HepG2 (cell line): ENCODE measurements at regions not wholly inside any gene's neighbourhood (a gene's known extent, or its start where the extent isn't known, plus 50 kb on each side); places are given as distances from the start of the nearest gene placed in this dataset.
"Not testable (repeated sequence)": the region's sequence is repeated elsewhere in the genome, so short reads cannot be mapped to it uniquely, and the experiment has no call there.

Source experiments
- ATAC-seq: fragments of 200-7000 bp; cut with Tn5 transposase; 3 replicates; pipeline ENCODE4 v1.9.1; 2020; ENCODE audit warnings: mild to moderate bottlenecking, moderate library complexity
- BruUV-seq: library from RNA; stranded (reverse); fragments of 400-500 nt; replicated peaks from 2 replicates; lab custom pipeline; 2021; lab: Mats Ljungman, UMichigan
- CTCF ChIA-PET: fragments of 300-600 bp; formaldehyde crosslinking; extraction: SDS; loops from one replicate; lab custom pipeline; 2021; ENCODE audit warnings: low total read pairs, inconsistent platforms, low intra/inter-chr PET ratio; lab: Yijun Ruan, JAX
- POLR2A ChIA-PET: fragments of 350-600 bp; sonication (Branson Sonifier 250); formaldehyde crosslinking; loops from one replicate; lab custom pipeline; 2020; ENCODE audit warnings: antibody characterized with exemption, inconsistent platforms; lab: Yijun Ruan, JAX
- DNase-seq: peaks from one replicate; pipeline ENCODE4 v3.0.0-alpha.2; 2015; ENCODE audit warnings: low spot score
- FAIRE-seq: peaks from 3 replicates; lab custom pipeline; 2011; peaks lifted over from hg19 to GRCh38; lab: Jason Lieb, UNC
- H2AFZ ChIP-seq: one replicate; pipeline ENCODE4 v1.6.1; 2011; ENCODE audit warnings: low read length, inconsistent platforms
- H3K27ac ChIP-seq: fragments of 300-600 bp; 3 replicates; pipeline ENCODE4 v1.8.0; 2011; ENCODE audit warnings: mixed run types, mild to moderate bottlenecking, mixed read lengths, low read length, inconsistent platforms; ENCODE audit not compliant: insufficient read depth; ENCODE audit errors: extremely low read length
- H3K27me3 ChIP-seq, 2 experiments: fragments of 200-600 bp in 1 of 2; 2 replicates in 1 of 2; 3 replicates in 1 of 2; pipeline versions ENCODE4 v1.6.0 to v1.8.0; 2011; ENCODE audit warnings: low read length in 2 of 2, mild to moderate bottlenecking in 2 of 2, moderate library complexity in 2 of 2, inconsistent platforms in 1 of 2; ENCODE audit not compliant: insufficient read depth in 2 of 2, control insufficient read depth in 1 of 2
- H3K36me3 ChIP-seq, 2 experiments: fragments of 200-600 bp in 1 of 2; replicated peaks in 1 of 2; 2 replicates in 1 of 2; 3 replicates in 1 of 2; pipeline versions ENCODE4 v1.5.1 to v1.8.0; 2011; ENCODE audit warnings: low read length in 2 of 2, inconsistent platforms in 1 of 2; ENCODE audit not compliant: insufficient read depth in 2 of 2, control insufficient read depth in 1 of 2
- H3K4me1 ChIP-seq: 2 replicates; pipeline ENCODE4 v1.5.1; 2012; ENCODE audit warnings: low read length, inconsistent platforms; ENCODE audit not compliant: insufficient read depth
- H3K4me2 ChIP-seq: 2 replicates; pipeline ENCODE4 v1.6.0; 2011; ENCODE audit warnings: low read depth, low read length, inconsistent platforms
- H3K4me3 ChIP-seq, 3 experiments: fragments of 200-600 bp in 1 of 3; sonication (generic), shearing (Covaris generic) in 1 of 3; replicated peaks in 1 of 3; 2 replicates each; pipeline ENCODE4 v1.5.1; 2011 to 2016; ENCODE audit warnings: low read length in 3 of 3, inconsistent platforms in 2 of 3, low read depth in 2 of 3, mild to moderate bottlenecking in 2 of 3, control low read depth in 1 of 3, mixed read lengths in 1 of 3; ENCODE audit not compliant: insufficient read depth in 1 of 3
- H3K79me2 ChIP-seq: one replicate; pipeline ENCODE4 v1.6.1; 2011; ENCODE audit warnings: low read length, inconsistent platforms; ENCODE audit not compliant: insufficient read depth
- H3K9ac ChIP-seq: 2 replicates; pipeline ENCODE4 v1.6.0; 2011; ENCODE audit warnings: mild to moderate bottlenecking, low read depth, low read length, inconsistent platforms; ENCODE audit not compliant: insufficient read depth
- H3K9me3 ChIP-seq: 2 replicates; pipeline ENCODE4 v1.5.1; 2012; ENCODE audit warnings: mild to moderate bottlenecking, low read length
- H4K20me1 ChIP-seq: 2 replicates; pipeline ENCODE4 v1.6.0; 2011; ENCODE audit warnings: inconsistent platforms, mild to moderate bottlenecking, low read length, moderate library complexity; ENCODE audit not compliant: insufficient read depth
- CCAR2 ChIP-seq: fragments of 200-400 bp; formaldehyde crosslinking; optimal IDR thresholded peaks from 2 replicates; pipeline ENCODE3; 2018; ENCODE audit warnings: low read depth, mild to moderate bottlenecking, low read length, moderate library complexity
- HDAC1 ChIP-seq: sonication (generic); formaldehyde crosslinking; IDR thresholded peaks from 2 replicates; pipeline ENCODE4 v1.5.1; 2020; ENCODE audit warnings: mild to moderate bottlenecking, missing genetic modification reagents
- SMC3 ChIP-seq: IDR thresholded peaks from 2 replicates; pipeline ENCODE4 v1.6.1; 2011; ENCODE audit warnings: low read length, improper control_type of control experiment
- TMF1 ChIP-seq: sonication (generic); formaldehyde crosslinking; IDR thresholded peaks from 2 replicates; pipeline ENCODE4 v1.8.1; 2022; ENCODE audit warnings: low read depth, missing genetic modification reagents
- ZFP1 ChIP-seq: IDR thresholded peaks from 2 replicates; pipeline ENCODE4 v1.6.1; 2016
- WGBS: methylation state at CpG from one replicate; pipeline ENCODE4 v1.1.6; 2017; ENCODE audit warnings: low lambda C conversion rate; 5-methylcytosine and 5-hydroxymethylcytosine counted together
- in situ Hi-C: cut with HindIII; loops from 2 replicates; pipeline ENCODE4 v1.10.0; 2017; ENCODE audit warnings: low pct_unique_long_range_greater_than_20kb; ENCODE audit not compliant: extremely low pct_ligation_motif_present
- intact Hi-C: fragments of 100-400 bp; cut with micrococcal nuclease; formaldehyde crosslinking; loops from one replicate; pipeline ENCODE4 v1.10.0; 2022; ENCODE audit not compliant: unreplicated experiment
- TF ChIP-seq, protein P1 (sequence below): fragments of 450-650 bp; IDR thresholded peaks from 2 replicates; pipeline ENCODE4 v1.6.1; 2017
- TF ChIP-seq, protein P2 (sequence below): sonication (generic); formaldehyde crosslinking; IDR thresholded peaks from 2 replicates; pipeline ENCODE4 v1.5.0; 2020; ENCODE audit warnings: mild to moderate bottlenecking, missing genetic modification reagents, moderate library complexity

DNA sequence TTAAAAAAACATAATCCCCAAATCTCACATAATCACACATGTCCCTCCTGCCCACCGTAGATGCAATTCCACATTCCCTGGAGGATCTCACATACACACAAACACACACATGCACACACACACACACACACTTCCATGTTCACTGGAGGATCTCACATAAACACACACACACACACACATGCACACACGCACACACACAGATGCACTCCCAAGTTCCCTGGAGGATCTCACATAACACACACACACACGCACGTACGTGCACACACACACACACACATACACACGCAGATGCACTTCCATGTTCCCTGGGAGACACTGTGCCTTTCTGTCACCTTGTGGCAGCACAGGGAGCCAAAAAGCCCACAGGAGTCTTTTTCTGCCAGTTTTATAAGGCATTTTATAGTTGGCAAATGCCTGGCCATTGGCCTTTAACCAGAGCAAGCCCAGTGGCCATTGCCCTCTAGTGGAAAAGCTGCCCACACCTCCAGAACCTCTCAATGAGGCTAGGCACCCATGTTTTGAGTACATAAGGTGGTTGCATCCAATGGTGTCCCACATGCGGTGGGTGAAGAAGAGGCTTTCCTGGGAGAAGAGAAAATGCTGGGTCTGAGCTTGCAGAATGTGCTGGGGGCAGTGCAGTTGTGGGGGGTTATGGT is 115.4 kb upstream of the ACBD5 start:
- H3K4me2 ChIP-seq, result no peak overlapping the region
- no peak overlapping the region for H2AFZ ChIP-seq
- no peak for DNase-seq
- TF ChIP-seq TMF1 (CRISPR knock-in tag) (no peak), SMC3 (peak; percentile 13; the same call in 1 of the 2 replicates), HDAC1 (no peak), ZFP1 (CRISPR knock-in tag) (no peak), CCAR2 (no peak)
- TF ChIP-seq, protein P1, sequence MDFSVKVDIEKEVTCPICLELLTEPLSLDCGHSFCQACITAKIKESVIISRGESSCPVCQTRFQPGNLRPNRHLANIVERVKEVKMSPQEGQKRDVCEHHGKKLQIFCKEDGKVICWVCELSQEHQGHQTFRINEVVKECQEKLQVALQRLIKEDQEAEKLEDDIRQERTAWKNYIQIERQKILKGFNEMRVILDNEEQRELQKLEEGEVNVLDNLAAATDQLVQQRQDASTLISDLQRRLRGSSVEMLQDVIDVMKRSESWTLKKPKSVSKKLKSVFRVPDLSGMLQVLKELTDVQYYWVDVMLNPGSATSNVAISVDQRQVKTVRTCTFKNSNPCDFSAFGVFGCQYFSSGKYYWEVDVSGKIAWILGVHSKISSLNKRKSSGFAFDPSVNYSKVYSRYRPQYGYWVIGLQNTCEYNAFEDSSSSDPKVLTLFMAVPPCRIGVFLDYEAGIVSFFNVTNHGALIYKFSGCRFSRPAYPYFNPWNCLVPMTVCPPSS, result 0 out of 2 replicates have a peak, but pooled peaks have one; percentile 32
- TF ChIP-seq, protein P2, sequence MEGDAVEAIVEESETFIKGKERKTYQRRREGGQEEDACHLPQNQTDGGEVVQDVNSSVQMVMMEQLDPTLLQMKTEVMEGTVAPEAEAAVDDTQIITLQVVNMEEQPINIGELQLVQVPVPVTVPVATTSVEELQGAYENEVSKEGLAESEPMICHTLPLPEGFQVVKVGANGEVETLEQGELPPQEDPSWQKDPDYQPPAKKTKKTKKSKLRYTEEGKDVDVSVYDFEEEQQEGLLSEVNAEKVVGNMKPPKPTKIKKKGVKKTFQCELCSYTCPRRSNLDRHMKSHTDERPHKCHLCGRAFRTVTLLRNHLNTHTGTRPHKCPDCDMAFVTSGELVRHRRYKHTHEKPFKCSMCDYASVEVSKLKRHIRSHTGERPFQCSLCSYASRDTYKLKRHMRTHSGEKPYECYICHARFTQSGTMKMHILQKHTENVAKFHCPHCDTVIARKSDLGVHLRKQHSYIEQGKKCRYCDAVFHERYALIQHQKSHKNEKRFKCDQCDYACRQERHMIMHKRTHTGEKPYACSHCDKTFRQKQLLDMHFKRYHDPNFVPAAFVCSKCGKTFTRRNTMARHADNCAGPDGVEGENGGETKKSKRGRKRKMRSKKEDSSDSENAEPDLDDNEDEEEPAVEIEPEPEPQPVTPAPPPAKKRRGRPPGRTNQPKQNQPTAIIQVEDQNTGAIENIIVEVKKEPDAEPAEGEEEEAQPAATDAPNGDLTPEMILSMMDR (CRISPR knock-in tag), result peak; percentile 26
- CTCF ChIA-PET, result no interaction called here
- no peak overlapping the region for H3K9ac ChIP-seq
- no peaks in the 10 kb centered on the region for H3K79me2 ChIP-seq
- no peak overlapping the region for H3K27ac ChIP-seq
- intact Hi-C loops (no loop called here), in situ Hi-C loops (loop anchor here (5.0 to 25.0 kb wide), 3 partner anchors 131 to 1019 kb away; no protein-coding TSS in a partner anchor)
- H3K36me3 ChIP-seq, result no peaks in the 10 kb centered on the region
- H3K4me1 ChIP-seq, result no peaks in the 10 kb centered on the region
- peak; percentile 58 for ATAC-seq
- FAIRE-seq, result no peak
- POLR2A ChIA-PET, result no interaction called here
- H3K9me3 ChIP-seq, result no peaks in the 10 kb centered on the region
- WGBS, result 61% methylated on average over 7 of the region's 7 CpGs
- no TSS peak for BruUV-seq
- H4K20me1 ChIP-seq, result no peaks in the 10 kb centered on the region
- no peak overlapping the region for H3K4me3 ChIP-seq
- H3K27me3 ChIP-seq, result no peaks in the 10 kb centered on the region; a peak in 1 of 5 replicates

DNA sequence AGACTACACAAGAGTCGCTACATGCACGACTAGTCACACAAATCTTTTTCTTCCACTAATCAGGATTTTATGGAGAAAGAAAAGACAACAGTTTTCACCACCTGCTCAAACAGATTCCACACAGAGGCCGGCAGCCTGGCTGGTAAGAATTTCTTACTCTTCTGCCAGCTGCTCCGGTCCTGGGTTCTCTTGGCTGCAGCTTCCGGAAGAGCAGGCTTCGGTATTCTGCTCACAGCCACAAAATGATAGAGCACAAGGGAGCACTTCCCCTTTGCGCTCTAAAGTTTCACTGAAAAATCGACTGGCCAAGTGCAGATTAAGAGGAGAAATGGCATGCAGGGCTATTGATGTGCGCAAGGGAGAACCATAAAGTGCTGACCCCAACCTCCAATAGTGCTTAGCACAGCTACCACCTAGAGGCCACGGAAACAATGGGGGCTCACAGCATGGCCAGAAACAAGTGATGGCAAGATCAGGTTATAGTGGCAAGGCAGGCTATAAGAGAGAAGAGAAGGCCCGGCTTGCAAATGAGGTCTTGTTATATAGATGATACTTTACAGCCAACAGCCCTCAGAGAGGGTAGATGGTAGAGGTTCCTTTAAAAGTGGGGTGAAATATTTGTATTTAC is 114.2 kb upstream of the ACBD5 start:
- H3K27me3 ChIP-seq, intact Hi-C loops, H3K27ac ChIP-seq, H3K9me3 ChIP-seq, DNase-seq, CTCF ChIA-PET, H3K36me3 ChIP-seq, H3K4me3 ChIP-seq, H3K9ac ChIP-seq, H3K79me2 ChIP-seq, H4K20me1 ChIP-seq, FAIRE-seq, ATAC-seq, BruUV-seq, H3K4me2 ChIP-seq, H3K4me1 ChIP-seq, H2AFZ ChIP-seq, POLR2A ChIA-PET: not testable (repeated sequence)
- 38% methylated on average over 11 of the region's 11 CpGs for WGBS
- in situ Hi-C loops, result loop anchor here (5.0 to 25.0 kb wide), 3 partner anchors 130 to 1017 kb away; no protein-coding TSS in a partner anchor

DNA sequence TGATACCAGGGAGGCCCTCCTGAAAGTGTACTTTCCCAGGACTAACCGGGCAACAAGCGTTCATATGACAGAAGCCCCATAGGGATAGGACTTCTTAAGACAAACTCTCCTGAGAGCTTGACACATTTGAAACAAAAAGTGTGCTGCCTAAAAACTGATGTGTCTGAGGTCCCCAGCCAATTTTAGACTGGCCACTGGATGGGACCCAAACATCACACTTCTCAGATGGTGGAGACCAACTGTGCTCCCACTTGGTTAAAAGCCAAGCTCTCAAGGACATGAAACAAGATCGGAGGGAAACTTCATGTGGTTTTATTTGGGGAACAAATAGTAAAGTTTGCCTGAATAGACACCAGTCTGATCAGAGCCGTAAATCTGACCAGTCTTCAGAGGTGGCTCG is 113.5 kb upstream of the ACBD5 start:
- ATAC-seq, H3K9ac ChIP-seq, intact Hi-C loops, H3K27ac ChIP-seq, H3K4me2 ChIP-seq, H3K27me3 ChIP-seq, H3K36me3 ChIP-seq, POLR2A ChIA-PET, H3K4me3 ChIP-seq, DNase-seq, H2AFZ ChIP-seq, FAIRE-seq, H3K9me3 ChIP-seq, H4K20me1 ChIP-seq, BruUV-seq, H3K79me2 ChIP-seq, CTCF ChIA-PET, H3K4me1 ChIP-seq: not testable (repeated sequence)
- in situ Hi-C loops, result loop anchor here (10.0 to 25.0 kb wide), 2 partner anchors 129 to 1017 kb away; no protein-coding TSS in a partner anchor
- WGBS, result 33% methylated on average over 5 of the region's 5 CpGs
